ENCODE measurements at regions not wholly inside any gene's neighbourhood (a gene's known extent, or its start where the extent isn't known, plus 50 kb on each side); places are given as distances from the start of the nearest gene placed in this dataset.

- Histone ChIP-seq H3K4me2 (ENCODE audit: low read length) (no peak overlapping the region), H3F3A (ENCODE audit: control insufficient read depth, insufficient read depth) (no peaks in the 10 kb centered on the region), H3K9me2 (replicated peaks; ENCODE audit: control insufficient read depth, low read length) (no peaks in the 10 kb centered on the region), H3K36me3 (ENCODE audit: control insufficient read depth, low read length) (no peaks in the 10 kb centered on the region), H3K4me3 (ENCODE audit: low read length) (no peak overlapping the region), H3K4me1 (ENCODE audit: control insufficient read depth, low read length) (no peaks in the 10 kb centered on the region), H3K79me2 (ENCODE audit: control insufficient read depth, low read length) (no peaks in the 10 kb centered on the region), H4K20me1 (ENCODE audit: control insufficient read depth, insufficient read depth, low read depth, low read length) (no peaks in the 10 kb centered on the region), H3K9me3 (ENCODE audit: control insufficient read depth, insufficient read depth, low read length) (no peaks in the 10 kb centered on the region), H3K27ac (ENCODE audit: low read depth, low read length) (no peak overlapping the region), H3K27me3 (ENCODE audit: control insufficient read depth, low read length) (no peaks in the 10 kb centered on the region)
- TF ChIP-seq EZH2phosphoT487 (IDR thresholded peaks at IDR 0.05; ENCODE audit: borderline replicate concordance, low read length): no peak
- TF ChIP-seq CTCF (IDR thresholded peaks at IDR 0.05; ENCODE audit: low read depth, low read length, poor library complexity, severe bottlenecking): no peak
Observed at GRCh38 chr19:31900991-31901390, 444.4 kb upstream of the ZNF507 start.

- H3K9me2 ChIP-seq (replicated peaks; ENCODE audit: control insufficient read depth, low read length): no peaks in the 10 kb centered on the region
- H3K4me1 ChIP-seq (ENCODE audit: control insufficient read depth, low read length): no peaks in the 10 kb centered on the region
- TF ChIP-seq EZH2phosphoT487 (IDR thresholded peaks at IDR 0.05; ENCODE audit: borderline replicate concordance, low read length) (no peak), CTCF (IDR thresholded peaks at IDR 0.05; ENCODE audit: low read depth, low read length, poor library complexity, severe bottlenecking) (no peak)
- no peaks in the 10 kb centered on the region for H3K79me2 ChIP-seq (ENCODE audit: control insufficient read depth, low read length)
- no peaks in the 10 kb centered on the region for H3F3A ChIP-seq (ENCODE audit: control insufficient read depth, insufficient read depth)
- H3K27me3 ChIP-seq (ENCODE audit: control insufficient read depth, low read length): no peaks in the 10 kb centered on the region
- no peak overlapping the region for H3K27ac ChIP-seq (ENCODE audit: low read depth, low read length)
- no peaks in the 10 kb centered on the region for H4K20me1 ChIP-seq (ENCODE audit: control insufficient read depth, insufficient read depth, low read depth, low read length)
- H3K9me3 ChIP-seq (ENCODE audit: control insufficient read depth, insufficient read depth, low read length): no peaks in the 10 kb centered on the region
- no peaks in the 10 kb centered on the region for H3K36me3 ChIP-seq (ENCODE audit: control insufficient read depth, low read length)
- H3K4me2 ChIP-seq (ENCODE audit: low read length): no peak overlapping the region
- H3K4me3 ChIP-seq (ENCODE audit: low read length): no peak overlapping the region
Observed at GRCh38 chr19:31902821-31903220, 442.6 kb upstream of the ZNF507 start.

GRCh38 chr19:31903979-31904378 is 441.4 kb upstream of the ZNF507 start:
- H3K4me1 ChIP-seq (ENCODE audit: control insufficient read depth, low read length): no peaks in the 10 kb centered on the region
- no peaks in the 10 kb centered on the region for H3K9me2 ChIP-seq (replicated peaks; ENCODE audit: control insufficient read depth, low read length)
- H4K20me1 ChIP-seq (ENCODE audit: control insufficient read depth, insufficient read depth, low read depth, low read length): no peaks in the 10 kb centered on the region
- TF ChIP-seq EZH2phosphoT487 (IDR thresholded peaks at IDR 0.05; ENCODE audit: borderline replicate concordance, low read length) (no peak), CTCF (IDR thresholded peaks at IDR 0.05; ENCODE audit: low read depth, low read length, poor library complexity, severe bottlenecking) (no peak)
- H3F3A ChIP-seq (ENCODE audit: control insufficient read depth, insufficient read depth): no peaks in the 10 kb centered on the region
- no peak overlapping the region for H3K4me2 ChIP-seq (ENCODE audit: low read length)
- H3K79me2 ChIP-seq (ENCODE audit: control insufficient read depth, low read length): no peaks in the 10 kb centered on the region
- H3K27ac ChIP-seq (ENCODE audit: low read depth, low read length): no peak overlapping the region
- H3K36me3 ChIP-seq (ENCODE audit: control insufficient read depth, low read length): no peaks in the 10 kb centered on the region
- H3K4me3 ChIP-seq (ENCODE audit: low read length): no peak overlapping the region
- no peaks in the 10 kb centered on the region for H3K9me3 ChIP-seq (ENCODE audit: control insufficient read depth, insufficient read depth, low read length)
- H3K27me3 ChIP-seq (ENCODE audit: control insufficient read depth, low read length): no peaks in the 10 kb centered on the region
